Osteoblast (primary cell): ENCODE measurements at regions not wholly inside any gene's neighbourhood (a gene's known extent, or its start where the extent isn't known, plus 50 kb on each side); places are given as distances from the start of the nearest gene placed in this dataset.

Source experiments
- DNase-seq: peaks from one replicate; pipeline ENCODE4 v3.0.0; 2011; ENCODE audit warnings: low spot score, mixed read lengths; ENCODE audit not compliant: insufficient read length; ENCODE audit errors: missing footprints
- H2AFZ ChIP-seq: 2 replicates; pipeline ENCODE4 v1.6.0; 2011; ENCODE audit warnings: mild to moderate bottlenecking, low read length
- H3K27ac ChIP-seq: 2 replicates; pipeline ENCODE4 v1.5.1; 2011; ENCODE audit warnings: mild to moderate bottlenecking, low read depth, low read length, moderate library complexity
- H3K27me3 ChIP-seq: 2 replicates; pipeline ENCODE4 v1.6.0; 2012; ENCODE audit warnings: mild to moderate bottlenecking, control low read depth, inconsistent platforms, low read length, moderate library complexity; ENCODE audit not compliant: insufficient read depth
- H3K36me3 ChIP-seq: 2 replicates; pipeline ENCODE4 v1.5.1; 2011; ENCODE audit warnings: mild to moderate bottlenecking, low read length, control low read depth, moderate library complexity; ENCODE audit not compliant: insufficient read depth
- H3K4me1 ChIP-seq: 2 replicates; pipeline ENCODE4 v1.5.1; 2011; ENCODE audit warnings: mild to moderate bottlenecking, low read length, control low read depth, moderate library complexity; ENCODE audit not compliant: insufficient read depth
- H3K4me2 ChIP-seq: 2 replicates; pipeline ENCODE4 v1.6.0; 2011; ENCODE audit warnings: mild to moderate bottlenecking, low read length; ENCODE audit not compliant: insufficient read depth
- H3K4me3 ChIP-seq: fragments of 200-600 bp; sonication (generic); 3 replicates; pipeline ENCODE4 v1.5.1; 2012; ENCODE audit warnings: mild to moderate bottlenecking, low read length, inconsistent platforms; ENCODE audit not compliant: insufficient read depth
- H3K79me2 ChIP-seq: 2 replicates; pipeline ENCODE4 v1.6.0; 2012; ENCODE audit warnings: mild to moderate bottlenecking, low read length, control low read depth, inconsistent platforms; ENCODE audit not compliant: insufficient read depth
- H3K9me3 ChIP-seq: 2 replicates; pipeline ENCODE4 v1.5.1; 2011; ENCODE audit warnings: low read depth, low read length, control low read depth
- H4K20me1 ChIP-seq: 2 replicates; pipeline ENCODE4 v1.6.0; 2012; ENCODE audit warnings: mild to moderate bottlenecking, low read length, control low read depth; ENCODE audit not compliant: insufficient read depth
- CTCF ChIP-seq: IDR thresholded peaks from 2 replicates; pipeline ENCODE4 v1.5.1; 2011; ENCODE audit warnings: mild to moderate bottlenecking, low read depth, low read length, moderate library complexity; ENCODE audit errors: extremely low read depth

GRCh38 chr2:226116346-226116745, 683.3 kb downstream of the IRS1 start:
- Histone ChIP-seq H3K4me3 (no peak overlapping the region), H4K20me1 (no peaks in the 10 kb centered on the region), H3K9me3 (no peaks in the 10 kb centered on the region), H2AFZ (no peak overlapping the region), H3K4me1 (peaks cover 51% of the 10 kb centered on the region), H3K79me2 (no peaks in the 10 kb centered on the region), H3K27ac (peak overlapping the region; percentile 95), H3K36me3 (no peaks in the 10 kb centered on the region), H3K27me3 (no peaks in the 10 kb centered on the region), H3K4me2 (no peak overlapping the region)
- no peak for DNase-seq
- no peak for TF ChIP-seq CTCF

GRCh38 chr2:226115832-226116200, 683.8 kb downstream of the IRS1 start:
- TF ChIP-seq CTCF = no peak
- Histone ChIP-seq H3K4me2 (peak overlapping the region; percentile 56), H3K4me3 (no peak overlapping the region), H3K4me1 (peaks cover 47% of the 10 kb centered on the region), H3K36me3 (no peaks in the 10 kb centered on the region), H3K9me3 (no peaks in the 10 kb centered on the region), H3K27ac (peak overlapping the region; percentile 95), H4K20me1 (no peaks in the 10 kb centered on the region), H3K27me3 (no peaks in the 10 kb centered on the region), H2AFZ (no peak overlapping the region), H3K79me2 (no peaks in the 10 kb centered on the region)
- no peak for DNase-seq

GRCh38 chr2:226115102-226115831, 684.4 kb downstream of the IRS1 start:
- peak overlapping the region; percentile 56 for H3K4me2 ChIP-seq

More at GRCh38 chr2:226115102-226115831, 684.4 kb downstream of the IRS1 start:
- H3K79me2 ChIP-seq = no peaks in the 10 kb centered on the region
- no peaks in the 10 kb centered on the region for H4K20me1 ChIP-seq
- H3K9me3 ChIP-seq = no peaks in the 10 kb centered on the region
- peak; percentile 66 for DNase-seq
- H3K27ac ChIP-seq = peak overlapping the region; percentile 95
- no peaks in the 10 kb centered on the region for H3K36me3 ChIP-seq
- no peak for TF ChIP-seq CTCF
- no peaks in the 10 kb centered on the region for H3K27me3 ChIP-seq
- H3K4me3 ChIP-seq = no peak overlapping the region
- H3K4me1 ChIP-seq = peaks cover 47% of the 10 kb centered on the region
- peak overlapping the region; percentile 26 for H2AFZ ChIP-seq
